HG02943 (cell line): ENCODE measurements at regions not wholly inside any gene's neighbourhood (a gene's known extent, or its start where the extent isn't known, plus 50 kb on each side); places are given as distances from the start of the nearest gene placed in this dataset.

ENCODE experiments used
- ATAC-seq: cut with Tn5 transposase; IDR thresholded peaks from one replicate; pipeline ENCODE4 v1.9.1; 2021; ENCODE audit warnings: mild to moderate bottlenecking, low read depth, moderate library complexity; ENCODE audit not compliant: unreplicated experiment

GRCh38 chr6:25061289-25061936 lies 125.7 kb upstream of the RIPOR2 start:
- no peak for ATAC-seq

GRCh38 chr6:25062070-25062811 lies 126.5 kb upstream of the RIPOR2 start:
- ATAC-seq, result no peak

- ATAC-seq, result no peak
These were observed 128.2 kb upstream of the RIPOR2 start for GRCh38 chr6:25064006-25064405.

GRCh38 chr6:25065666-25066065 lies 129.9 kb upstream of the RIPOR2 start:
- no peak for ATAC-seq

- no peak for ATAC-seq
These were observed 130.8 kb upstream of the RIPOR2 start for GRCh38 chr6:25066593-25066992.

GRCh38 chr6:25068866-25069265 lies 133.1 kb upstream of the RIPOR2 start:
- ATAC-seq, result no peak

- no peak for ATAC-seq
These were observed 135.0 kb upstream of the RIPOR2 start for GRCh38 chr6:25070547-25071366.

GRCh38 chr6:25078141-25078540 lies 142.4 kb upstream of the RIPOR2 start:
- no peak for ATAC-seq

- no peak for ATAC-seq
These were observed 148.2 kb upstream of the RIPOR2 start for GRCh38 chr6:25083784-25084507.

GRCh38 chr6:25084508-25084833 lies 148.7 kb upstream of the RIPOR2 start:
- ATAC-seq, result no peak

- no peak for ATAC-seq
These were observed 150.0 kb upstream of the RIPOR2 start for GRCh38 chr6:25085756-25086155.

- ATAC-seq, result no peak
These were observed 150.8 kb upstream of the RIPOR2 start for GRCh38 chr6:25086500-25087091.

GRCh38 chr6:25088513-25088912 lies 152.8 kb upstream of the RIPOR2 start:
- no peak for ATAC-seq

- no peak for ATAC-seq
These were observed 153.7 kb upstream of the RIPOR2 start for GRCh38 chr6:25089442-25089841.

GRCh38 chr6:25094726-25095125 lies 159.0 kb upstream of the RIPOR2 start:
- no peak for ATAC-seq

GRCh38 chr6:25100288-25100687 lies 164.5 kb upstream of the RIPOR2 start:
- ATAC-seq, result no peak

GRCh38 chr6:25103603-25104002 lies 167.8 kb upstream of the RIPOR2 start:
- ATAC-seq, result no peak

- ATAC-seq, result no peak
These were observed 169.5 kb upstream of the RIPOR2 start for GRCh38 chr6:25105070-25105925.

- no peak for ATAC-seq
These were observed 171.5 kb upstream of the RIPOR2 start for GRCh38 chr6:25107218-25107617.

GRCh38 chr6:25111782-25112181 lies 167.4 kb upstream of the CARMIL1 start:
- ATAC-seq, result no peak
